ENCODE measurements at regions not wholly inside any gene's neighbourhood (a gene's known extent, or its start where the extent isn't known, plus 50 kb on each side); places are given as distances from the start of the nearest gene placed in this dataset.

GRCh38 chr12:90512518-90512917 is 442.5 kb downstream of the CCER1 start:
- no peak for TF ChIP-seq CTCF (IDR thresholded peaks at IDR 0.05; ENCODE audit: insufficient read depth, low read depth, low read length)
- no peak for TF ChIP-seq EZH2 (IDR thresholded peaks at IDR 0.05; ENCODE audit: insufficient read depth, low read length)
